Astrocyte of the spinal cord (primary cell): ENCODE measurements at regions not wholly inside any gene's neighbourhood (a gene's known extent, or its start where the extent isn't known, plus 50 kb on each side); places are given as distances from the start of the nearest gene placed in this dataset.

ENCODE experiments used
- DNase-seq: peaks from one replicate; pipeline ENCODE4 v3.0.0; 2011; ENCODE audit warnings: low read depth, low spot score
- H3K4me3 ChIP-seq: 2 replicates; pipeline ENCODE4 v1.5.1; 2011; ENCODE audit warnings: low read depth, mild to moderate bottlenecking, low read length, moderate library complexity
- in situ Hi-C: cut with HindIII; loops from 2 replicates; pipeline ENCODE4 v1.10.0; 2017; ENCODE audit warnings: low sequenced_read_pairs
- TF ChIP-seq, protein P1 (sequence below): IDR thresholded peaks from 2 replicates; pipeline ENCODE4 v1.5.1; 2012; ENCODE audit warnings: low read depth, mild to moderate bottlenecking, low read length, inconsistent platforms

DNA sequence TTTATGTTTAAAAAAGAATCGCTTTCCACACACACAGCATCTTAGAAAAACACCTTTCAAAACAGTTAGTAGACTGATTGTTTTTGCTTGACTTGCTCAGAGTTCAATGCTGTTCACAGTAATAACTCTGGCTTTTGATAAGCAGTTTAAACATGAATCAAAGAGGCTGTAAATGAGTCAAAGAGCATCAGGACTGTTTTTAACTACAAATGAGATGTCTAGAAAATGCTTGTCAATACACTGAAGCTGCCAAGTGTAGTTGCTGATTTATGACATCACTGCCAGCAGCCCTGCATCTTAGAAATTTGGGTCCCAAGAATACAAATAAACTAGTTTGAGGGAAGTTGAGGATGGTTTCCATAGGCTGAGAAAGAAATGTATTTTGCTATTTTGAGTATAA lies 2057.1 kb upstream of the PCDH20 start:
- in situ Hi-C loops: no loop called here
- H3K4me3 ChIP-seq: no peak overlapping the region
- TF ChIP-seq, protein P1, sequence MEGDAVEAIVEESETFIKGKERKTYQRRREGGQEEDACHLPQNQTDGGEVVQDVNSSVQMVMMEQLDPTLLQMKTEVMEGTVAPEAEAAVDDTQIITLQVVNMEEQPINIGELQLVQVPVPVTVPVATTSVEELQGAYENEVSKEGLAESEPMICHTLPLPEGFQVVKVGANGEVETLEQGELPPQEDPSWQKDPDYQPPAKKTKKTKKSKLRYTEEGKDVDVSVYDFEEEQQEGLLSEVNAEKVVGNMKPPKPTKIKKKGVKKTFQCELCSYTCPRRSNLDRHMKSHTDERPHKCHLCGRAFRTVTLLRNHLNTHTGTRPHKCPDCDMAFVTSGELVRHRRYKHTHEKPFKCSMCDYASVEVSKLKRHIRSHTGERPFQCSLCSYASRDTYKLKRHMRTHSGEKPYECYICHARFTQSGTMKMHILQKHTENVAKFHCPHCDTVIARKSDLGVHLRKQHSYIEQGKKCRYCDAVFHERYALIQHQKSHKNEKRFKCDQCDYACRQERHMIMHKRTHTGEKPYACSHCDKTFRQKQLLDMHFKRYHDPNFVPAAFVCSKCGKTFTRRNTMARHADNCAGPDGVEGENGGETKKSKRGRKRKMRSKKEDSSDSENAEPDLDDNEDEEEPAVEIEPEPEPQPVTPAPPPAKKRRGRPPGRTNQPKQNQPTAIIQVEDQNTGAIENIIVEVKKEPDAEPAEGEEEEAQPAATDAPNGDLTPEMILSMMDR: no peak
- DNase-seq: no peak

DNA sequence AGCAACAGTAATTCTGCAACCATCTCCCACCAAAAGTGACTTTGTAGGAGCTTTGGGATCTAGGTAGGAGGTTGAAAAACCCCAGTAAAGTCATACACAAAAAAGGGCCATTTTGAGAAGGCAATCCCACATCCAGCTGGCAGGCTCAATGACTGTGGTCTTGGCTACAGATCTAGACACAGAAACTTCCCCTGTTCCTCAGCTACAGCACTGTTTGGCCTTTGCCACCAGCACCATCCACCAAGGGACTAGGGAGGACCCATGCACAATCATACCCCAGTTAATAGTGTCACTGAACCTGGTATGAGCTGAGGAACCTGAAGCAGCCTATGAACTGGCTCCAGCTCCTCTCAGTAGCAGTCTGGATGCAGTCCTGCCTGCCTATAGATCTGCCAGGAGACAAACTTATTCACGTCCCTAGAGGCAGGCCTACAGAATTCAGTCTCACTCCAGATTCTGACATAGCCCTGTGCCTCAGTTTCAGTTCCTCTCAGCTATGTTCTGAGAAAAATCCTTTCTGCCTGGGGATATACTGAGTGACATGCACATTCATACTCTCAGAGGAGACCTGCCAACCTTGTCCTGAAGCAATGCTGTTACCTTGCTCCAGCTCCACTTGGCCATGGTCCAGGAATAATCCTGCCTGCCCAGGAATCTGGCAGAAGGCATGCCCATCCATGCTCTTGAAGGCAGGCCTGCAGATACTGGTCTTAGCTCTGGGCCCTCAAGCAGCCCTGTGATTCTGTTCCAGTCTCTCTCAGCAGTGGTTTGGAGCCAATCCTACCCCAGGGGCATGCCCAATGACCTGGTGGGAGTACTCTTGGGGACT lies 2048.3 kb upstream of the PCDH20 start:
- in situ Hi-C loops: no loop called here
- H3K4me3 ChIP-seq: no peak overlapping the region
- no peak for DNase-seq
- TF ChIP-seq, protein P1: no peak

DNA sequence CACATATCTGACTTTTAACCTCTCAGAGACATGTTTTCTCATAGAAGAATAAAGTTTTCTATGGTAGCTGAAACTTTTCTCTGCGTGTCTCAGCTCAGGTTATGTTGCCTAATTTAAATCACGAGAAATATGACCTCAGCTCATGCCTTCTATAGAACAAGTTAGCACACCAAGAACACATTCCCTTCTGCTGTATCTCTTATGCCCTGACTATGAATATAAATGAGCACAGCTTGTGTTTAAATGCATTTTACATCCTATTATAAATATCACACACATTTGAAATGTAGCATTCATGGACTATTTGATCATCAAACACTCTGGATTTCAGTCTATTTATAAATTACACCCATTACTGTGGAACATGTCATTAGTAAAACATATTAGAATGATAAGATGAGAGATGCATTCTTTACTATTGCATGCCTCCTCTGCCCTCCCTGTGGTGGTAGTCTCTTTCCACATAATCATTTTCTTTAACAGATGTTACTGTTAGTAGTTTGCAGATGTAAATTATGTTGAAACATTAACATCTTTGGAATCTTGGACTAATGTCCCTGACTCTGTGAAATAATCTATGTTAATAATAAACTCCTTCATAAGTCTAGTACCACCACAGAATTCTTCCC lies 2044.9 kb upstream of the PCDH20 start:
- TF ChIP-seq, protein P1: no peak
- in situ Hi-C loops: no loop called here
- H3K4me3 ChIP-seq: no peak overlapping the region
- no peak for DNase-seq

DNA sequence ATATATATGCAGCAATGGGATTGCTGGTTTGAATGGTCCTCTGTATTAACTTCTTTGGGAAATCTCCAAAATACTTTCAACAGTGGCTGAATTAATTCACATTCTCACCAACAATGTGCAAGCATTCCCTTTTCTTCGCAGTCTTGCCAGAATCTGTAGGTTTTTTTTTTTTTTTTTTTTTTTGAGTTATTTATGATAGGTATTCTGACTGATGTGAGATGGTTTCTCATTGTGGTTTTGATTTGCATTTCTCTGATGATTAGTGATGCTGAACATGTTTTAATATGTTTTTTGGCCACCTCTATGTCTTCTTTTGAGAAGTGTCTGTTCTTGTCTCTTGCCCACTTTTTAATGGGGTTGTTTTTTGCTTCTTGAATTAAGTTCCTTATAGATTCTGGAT lies 2041.5 kb upstream of the PCDH20 start:
- H3K4me3 ChIP-seq: no peak overlapping the region
- no peak for DNase-seq
- TF ChIP-seq, protein P1: no peak
- in situ Hi-C loops: no loop called here

DNA sequence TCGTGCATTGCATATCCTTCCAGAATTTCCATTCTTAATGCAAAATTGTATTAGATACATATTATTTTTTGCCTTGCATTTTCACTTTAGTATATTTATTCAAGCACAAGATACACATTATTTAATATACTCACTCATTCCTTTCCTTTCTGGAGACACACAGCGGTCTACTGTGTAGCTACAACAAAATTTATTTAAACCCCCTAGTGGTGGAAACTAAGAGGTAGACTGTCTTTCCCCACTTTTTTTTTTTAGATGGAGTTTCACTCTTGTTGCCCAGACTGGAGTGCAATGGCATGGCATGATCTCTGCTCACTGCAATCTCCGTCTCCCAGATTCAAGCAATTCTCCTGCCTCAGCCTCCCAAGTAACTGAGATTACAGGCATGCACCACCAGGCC lies 2040.3 kb upstream of the PCDH20 start:
- in situ Hi-C loops: no loop called here
- no peak for DNase-seq
- H3K4me3 ChIP-seq: no peak overlapping the region
- TF ChIP-seq, protein P1: peak; percentile 15

DNA sequence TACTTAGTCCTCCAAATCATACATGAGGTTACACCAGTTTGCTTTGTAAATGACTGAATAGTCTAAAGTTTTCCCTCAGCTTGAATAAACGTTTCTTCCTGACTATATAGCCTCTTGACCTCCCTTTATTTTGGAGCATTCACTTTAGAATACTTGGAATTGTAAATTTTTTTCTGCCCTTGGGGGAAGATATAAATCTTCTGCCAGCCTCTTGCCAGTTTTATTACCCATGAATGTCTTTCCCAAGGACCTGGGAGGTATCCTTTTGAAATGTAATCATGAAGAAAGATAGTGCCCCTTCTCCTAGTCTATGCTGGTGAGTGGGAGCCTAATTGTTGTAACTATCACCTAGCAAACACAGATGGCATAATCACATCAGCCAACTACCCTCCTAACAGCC lies 2033.9 kb upstream of the PCDH20 start:
- in situ Hi-C loops: no loop called here
- H3K4me3 ChIP-seq: no peak overlapping the region
- TF ChIP-seq, protein P1: no peak
- DNase-seq: no peak
